ENCODE measurements at regions not wholly inside any gene's neighbourhood (a gene's known extent, or its start where the extent isn't known, plus 50 kb on each side); places are given as distances from the start of the nearest gene placed in this dataset.

- H4K20me1 ChIP-seq (ENCODE audit: control insufficient read depth, insufficient read depth, low read length, poor library complexity, severe bottlenecking), result no peaks in the 10 kb centered on the region
- intact Hi-C loops (cut with micrococcal nuclease), result no loop called here
- H3K9ac ChIP-seq (ENCODE audit: low read length), result no peak overlapping the region
- ATAC-seq (ENCODE audit: low read depth), result no peak
- Mint-ChIP-seq H3K27ac (no peak overlapping the region), H3K9me3 (ENCODE audit: insufficient read depth) (peaks cover 3% of the 10 kb centered on the region), H3K27me3 (peaks cover 3% of the 10 kb centered on the region), H3K4me3 (no peak overlapping the region), H3K4me1 (no peaks in the 10 kb centered on the region)
- no peak overlapping the region for H3K27ac ChIP-seq (ENCODE audit: low read length in 2 of 2)
- peaks cover 0 to 6% (median 0%) of the 10 kb centered on the region in 3 donors for H3K9me3 ChIP-seq (ENCODE audit: control extremely low read depth in 1 of 3, control insufficient read depth in 2 of 3, insufficient read depth in 1 of 3, low read length in 2 of 3)
- H3K4me3 ChIP-seq (ENCODE audit: control extremely low read depth in 1 of 5, extremely low read depth in 1 of 5, insufficient read depth in 1 of 5, low read depth in 2 of 5, low read length in 4 of 5), result no peak overlapping the region
- no peaks in the 10 kb centered on the region for H3K27me3 ChIP-seq (replicated peaks in 1 of 4; ENCODE audit: control extremely low read depth in 1 of 4, control insufficient read depth in 3 of 4, insufficient read depth in 4 of 4, low read length in 3 of 4)
- H2AFZ ChIP-seq (ENCODE audit: insufficient read depth, low read depth, low read length, poor library complexity, severe bottlenecking), result no peak overlapping the region
- WGBS (ENCODE audit: insufficient coverage), result no CpG with 5 or more reads among the region's 1 CpG
- TF ChIP-seq EZH2 (IDR thresholded peaks at IDR 0.05; ENCODE audit: borderline replicate concordance, insufficient read depth, low read depth, low read length, poor library complexity, severe bottlenecking) (no peak), CTCF (IDR thresholded peaks at IDR 0.05) (no peak)
- DNase-seq, result no peak
- no peaks in the 10 kb centered on the region for H3K79me2 ChIP-seq (ENCODE audit: control insufficient read depth, insufficient read depth, low read length)
- ChIA-PET POLR2A (no interaction called here), CTCF (no interaction called here)
- no peak overlapping the region for H3K4me2 ChIP-seq (replicated peaks; ENCODE audit: low read depth, low read length, poor library complexity, severe bottlenecking)
- H3K4me1 ChIP-seq (ENCODE audit: control insufficient read depth in 2 of 2, insufficient read depth in 2 of 2, low read length in 2 of 2), result no peaks in the 10 kb centered on the region
- no peaks in the 10 kb centered on the region for H3K36me3 ChIP-seq (replicated peaks in 1 of 2; ENCODE audit: control extremely low read depth in 1 of 2, control insufficient read depth in 1 of 2, extremely low read depth in 1 of 2, insufficient read depth in 2 of 2, low read length in 1 of 2)
These were observed 696.2 kb downstream of the TSN start for GRCh38 chr2:122451697-122452096.

GRCh38 chr2:122469147-122469546 is 713.7 kb downstream of the TSN start:
- H3K27ac ChIP-seq (ENCODE audit: low read length in 2 of 2), result no peak overlapping the region
- no peaks in the 10 kb centered on the region for H3K36me3 ChIP-seq (replicated peaks in 1 of 2; ENCODE audit: control extremely low read depth in 1 of 2, control insufficient read depth in 1 of 2, extremely low read depth in 1 of 2, insufficient read depth in 2 of 2, low read length in 1 of 2)
- H3K79me2 ChIP-seq (ENCODE audit: control insufficient read depth, insufficient read depth, low read length), result no peaks in the 10 kb centered on the region
- H3K4me2 ChIP-seq (replicated peaks; ENCODE audit: low read depth, low read length, poor library complexity, severe bottlenecking), result no peak overlapping the region
- intact Hi-C loops (cut with micrococcal nuclease), result no loop called here
- Mint-ChIP-seq H3K9me3 (ENCODE audit: insufficient read depth) (peaks cover 2% of the 10 kb centered on the region), H3K27ac (no peak overlapping the region), H3K4me3 (no peak overlapping the region), H3K27me3 (no peaks in the 10 kb centered on the region), H3K4me1 (no peaks in the 10 kb centered on the region)
- H3K9me3 ChIP-seq (ENCODE audit: control extremely low read depth in 1 of 3, control insufficient read depth in 2 of 3, insufficient read depth in 1 of 3, low read length in 2 of 3), result peaks cover 0 to 3% (median 0%) of the 10 kb centered on the region in 3 donors
- ATAC-seq (ENCODE audit: low read depth), result no peak
- no peaks in the 10 kb centered on the region for H4K20me1 ChIP-seq (ENCODE audit: control insufficient read depth, insufficient read depth, low read length, poor library complexity, severe bottlenecking)
- no CpG with 5 or more reads among the region's 5 CpGs for WGBS (ENCODE audit: insufficient coverage)
- DNase-seq, result no peak
- no peaks in the 10 kb centered on the region for H3K27me3 ChIP-seq (replicated peaks in 1 of 4; ENCODE audit: control extremely low read depth in 1 of 4, control insufficient read depth in 3 of 4, insufficient read depth in 4 of 4, low read length in 3 of 4)
- H3K4me1 ChIP-seq (ENCODE audit: control insufficient read depth in 2 of 2, insufficient read depth in 2 of 2, low read length in 2 of 2), result no peaks in the 10 kb centered on the region
- CTCF ChIA-PET, result no interaction called here
- H3K4me3 ChIP-seq (ENCODE audit: control extremely low read depth in 1 of 5, extremely low read depth in 1 of 5, insufficient read depth in 1 of 5, low read depth in 2 of 5, low read length in 4 of 5), result no peak overlapping the region
- no peak for TF ChIP-seq EZH2 (IDR thresholded peaks at IDR 0.05; ENCODE audit: borderline replicate concordance, insufficient read depth, low read depth, low read length, poor library complexity, severe bottlenecking)
- TF ChIP-seq CTCF (IDR thresholded peaks at IDR 0.05), result no peak
- POLR2A ChIA-PET, result no interaction called here
- no peak overlapping the region for H3K9ac ChIP-seq (ENCODE audit: low read length)
- H2AFZ ChIP-seq (ENCODE audit: insufficient read depth, low read depth, low read length, poor library complexity, severe bottlenecking), result no peak overlapping the region
